GM19238 (cell line): ENCODE measurements at regions not wholly inside any gene's neighbourhood (a gene's known extent, or its start where the extent isn't known, plus 50 kb on each side); places are given as distances from the start of the nearest gene placed in this dataset.

ENCODE experiments used
- DNase-seq: peaks from one replicate; pipeline ENCODE4 v3.0.0; 2011; ENCODE audit warnings: low spot score; ENCODE audit not compliant: insufficient read length

- no peak for DNase-seq
These were observed 226.3 kb upstream of the PPARGC1A start for GRCh38 chr4:24116107-24116506.

DNA sequence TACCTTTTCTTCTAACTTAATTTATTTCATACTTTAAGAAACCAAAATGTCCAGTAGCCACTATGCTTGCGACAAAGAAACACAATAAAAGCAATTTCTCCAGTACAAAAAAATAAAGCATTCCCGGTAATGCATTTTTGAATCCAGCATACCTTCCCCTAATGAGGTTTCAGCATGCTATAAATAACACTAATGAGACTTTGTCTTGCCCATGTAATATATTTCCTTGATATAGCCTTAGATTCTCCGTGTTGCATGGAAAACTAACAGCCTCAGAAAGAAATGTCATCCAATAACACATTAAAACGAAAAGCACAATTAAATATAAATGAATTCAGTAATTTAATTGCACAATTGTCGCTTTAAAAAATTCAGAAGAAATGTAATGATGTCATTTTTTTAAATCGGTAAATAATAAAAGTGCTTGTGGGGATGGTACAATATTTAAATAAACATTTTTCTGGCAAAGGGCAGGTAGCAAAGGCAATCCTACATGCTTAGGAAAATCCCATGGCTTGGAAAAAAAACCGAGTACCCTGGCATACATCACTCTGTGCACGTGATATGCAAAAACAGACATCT, 225.2 kb upstream of the PPARGC1A start:
- DNase-seq: no peak

- DNase-seq: no peak
These were observed 224.6 kb upstream of the PPARGC1A start for GRCh38 chr4:24114444-24114843.

DNA sequence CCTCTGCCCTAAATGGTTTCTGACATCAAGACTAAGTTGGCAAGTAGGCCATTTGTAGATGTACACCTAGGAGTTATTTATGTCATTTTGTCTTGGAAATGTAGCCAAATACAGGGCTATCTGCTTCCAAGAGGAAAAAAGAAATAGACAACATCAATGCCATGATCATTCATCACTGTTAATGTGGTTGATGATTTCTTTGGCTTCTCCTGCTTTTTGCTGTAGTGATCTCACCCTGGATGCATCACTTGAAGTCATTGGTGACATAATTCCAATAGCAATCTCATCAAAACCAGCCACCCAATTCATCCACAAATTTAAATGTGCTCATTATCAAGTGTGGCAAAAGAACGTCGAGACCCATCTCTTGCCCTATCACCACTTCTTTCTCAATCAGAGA, 222.6 kb upstream of the PPARGC1A start:
- DNase-seq: no peak

DNA sequence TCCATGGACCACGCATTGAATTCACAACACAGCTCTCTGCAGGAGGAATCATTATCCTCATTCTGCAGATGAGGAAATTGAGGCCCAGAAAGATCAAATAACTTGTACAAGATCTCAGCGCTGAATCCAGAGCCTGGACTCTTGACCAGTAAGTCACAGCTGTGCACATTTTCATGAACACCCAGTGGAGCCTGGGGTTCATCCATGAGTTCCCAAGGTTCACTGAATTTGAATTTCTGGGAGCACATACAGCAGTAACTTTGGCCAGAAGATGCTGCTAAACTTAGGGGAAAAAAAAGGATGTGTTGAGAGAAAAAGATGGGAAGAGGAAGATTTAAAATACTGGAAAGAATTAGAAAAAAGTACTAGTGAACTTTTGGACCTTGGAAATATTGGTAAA, 218.7 kb upstream of the PPARGC1A start:
- no peak for DNase-seq

- DNase-seq: no peak
These were observed 215.6 kb upstream of the PPARGC1A start for GRCh38 chr4:24105327-24106038.

DNA sequence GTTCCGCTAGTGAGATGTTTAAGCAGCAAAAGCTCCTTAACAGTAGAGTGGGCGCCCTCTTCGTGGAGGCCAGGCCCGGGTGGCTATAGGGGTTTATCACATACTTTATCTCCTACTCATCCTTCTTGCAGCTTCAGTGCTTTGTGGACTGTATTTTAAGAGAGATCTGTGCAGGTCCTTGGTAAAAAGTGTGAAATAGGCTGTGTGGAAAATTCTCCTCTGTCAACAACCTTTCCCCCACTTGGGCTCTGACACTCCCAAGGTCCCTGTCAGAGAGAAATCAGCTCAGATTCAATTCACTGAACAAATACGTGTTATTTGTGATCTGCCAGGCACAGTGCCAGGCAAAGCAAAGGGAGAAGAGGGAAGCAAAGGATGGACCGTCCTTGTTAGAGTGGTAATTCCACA, 214.3 kb upstream of the PPARGC1A start:
- DNase-seq: no peak

GRCh38 chr4:24103434-24104157, 213.7 kb upstream of the PPARGC1A start:
- DNase-seq: no peak

GRCh38 chr4:24102621-24103020, 212.8 kb upstream of the PPARGC1A start:
- DNase-seq: no peak

- DNase-seq: no peak
These were observed 206.8 kb upstream of the PPARGC1A start for GRCh38 chr4:24096603-24097002.

DNA sequence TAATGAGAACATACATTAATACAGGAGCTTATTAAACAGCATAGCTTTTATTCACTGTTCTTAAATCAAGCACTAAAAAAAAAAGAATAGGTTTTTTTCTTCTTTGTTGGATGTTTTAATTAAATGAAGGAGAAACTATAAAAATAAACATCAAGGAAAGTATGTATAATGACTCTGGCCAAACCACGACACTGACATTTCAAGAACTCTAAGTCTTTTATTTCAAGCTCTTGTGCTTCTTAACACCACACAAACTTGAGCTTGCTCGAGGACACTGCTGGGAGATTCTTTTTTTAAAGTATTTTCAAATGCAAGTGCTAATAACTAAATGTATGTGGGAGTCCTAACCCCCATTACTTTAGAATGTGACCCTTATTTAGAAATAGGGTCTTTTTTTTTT, 204.9 kb upstream of the PPARGC1A start:
- DNase-seq: no peak

DNA sequence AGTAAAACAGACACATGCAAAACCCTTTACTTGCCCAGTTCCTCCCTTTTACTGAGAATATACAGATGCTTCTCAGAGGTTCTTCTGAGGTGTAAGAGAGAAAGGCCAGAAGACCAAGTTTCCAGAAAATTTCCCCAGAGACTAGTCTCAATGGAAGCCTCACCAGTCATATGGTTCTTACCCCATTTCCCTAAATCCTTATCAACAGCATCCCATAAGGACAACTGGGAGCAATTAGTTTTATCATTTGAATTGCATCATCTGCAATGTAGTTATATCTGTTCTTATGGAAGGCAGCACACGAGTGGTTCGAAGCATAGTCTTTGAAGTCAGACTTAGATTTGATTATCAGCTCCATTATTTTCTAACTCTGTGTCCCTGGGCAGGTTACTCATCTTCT, 203.6 kb upstream of the PPARGC1A start:
- DNase-seq: no peak

DNA sequence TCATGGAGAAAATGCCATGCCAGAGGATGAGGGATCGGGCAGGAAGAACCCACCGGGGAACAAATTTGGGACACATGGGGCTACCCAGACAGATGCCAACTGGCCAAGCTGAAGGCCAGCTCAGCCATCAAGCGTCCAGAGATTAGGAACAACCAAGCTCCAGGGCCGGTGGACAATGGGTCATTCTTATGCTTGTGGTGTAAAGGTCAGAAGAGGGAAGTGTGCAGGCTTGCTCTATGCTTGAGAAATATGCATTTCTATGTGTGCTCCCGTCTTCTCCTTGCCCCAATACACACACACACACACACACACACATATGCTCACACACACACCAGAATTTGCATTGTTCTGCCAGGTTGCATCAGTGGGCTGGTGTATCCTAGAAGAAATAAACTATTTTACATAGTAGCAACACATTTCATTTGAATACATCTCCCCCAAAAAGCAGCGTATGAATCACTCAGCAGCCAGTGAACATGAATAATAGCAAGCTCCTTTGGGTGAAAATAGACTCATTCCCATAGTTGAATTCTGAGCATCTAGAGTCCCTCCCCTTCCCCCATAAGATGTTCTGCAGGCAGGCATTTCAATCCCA, 201.9 kb upstream of the PPARGC1A start:
- DNase-seq: no peak

GRCh38 chr4:24089851-24090534, 200.1 kb upstream of the PPARGC1A start:
- DNase-seq: no peak

DNA sequence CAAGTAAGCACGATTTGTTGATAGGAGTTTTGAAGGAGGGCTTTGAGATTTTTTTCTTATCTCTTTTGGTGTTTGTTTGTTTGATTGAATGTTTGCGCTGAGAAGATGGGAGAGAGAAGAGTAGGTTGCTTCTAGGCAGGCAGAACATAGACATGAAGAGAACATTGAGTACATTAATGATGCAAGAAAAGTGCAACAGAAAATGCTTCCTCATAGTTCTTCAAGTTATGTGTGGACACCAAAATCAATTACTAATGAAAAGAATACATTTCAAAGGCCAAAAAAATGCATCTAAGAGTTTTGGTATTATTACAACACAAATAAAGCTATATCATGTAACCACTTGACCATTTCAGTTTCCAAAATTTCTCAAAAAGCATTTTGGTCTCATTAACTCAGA, 191.0 kb upstream of the PPARGC1A start:
- no peak for DNase-seq

DNA sequence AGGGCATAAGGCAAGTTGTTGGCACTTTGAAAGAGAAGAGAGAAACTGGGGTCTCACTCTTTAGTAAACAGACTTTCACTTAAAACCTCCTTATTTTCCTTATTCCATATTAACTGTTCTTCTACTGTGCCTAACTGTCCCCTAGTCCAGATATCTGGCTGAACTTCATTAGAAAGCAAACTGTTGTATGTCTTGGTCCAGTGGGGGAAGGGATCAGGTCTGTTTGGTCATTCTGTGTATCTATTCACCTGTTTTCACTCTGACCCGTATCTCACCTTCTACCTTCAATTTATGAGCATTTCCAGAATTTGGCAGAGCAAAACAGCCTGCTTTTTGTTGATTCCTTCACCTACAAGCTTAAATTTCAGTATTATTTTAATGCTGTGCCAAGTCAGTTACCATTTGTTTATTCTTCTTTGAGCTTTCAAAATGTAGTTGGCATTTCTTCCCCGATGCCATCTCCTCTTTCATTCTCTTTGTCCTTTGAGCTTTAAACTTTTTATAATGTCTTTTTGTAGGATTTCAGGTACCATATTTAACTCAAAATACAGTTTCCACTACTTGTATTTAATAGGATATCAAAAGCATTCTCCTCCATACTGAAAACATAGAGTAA, 188.6 kb upstream of the PPARGC1A start:
- DNase-seq: no peak

- DNase-seq: no peak
These were observed 187.0 kb upstream of the PPARGC1A start for GRCh38 chr4:24076811-24077210.

DNA sequence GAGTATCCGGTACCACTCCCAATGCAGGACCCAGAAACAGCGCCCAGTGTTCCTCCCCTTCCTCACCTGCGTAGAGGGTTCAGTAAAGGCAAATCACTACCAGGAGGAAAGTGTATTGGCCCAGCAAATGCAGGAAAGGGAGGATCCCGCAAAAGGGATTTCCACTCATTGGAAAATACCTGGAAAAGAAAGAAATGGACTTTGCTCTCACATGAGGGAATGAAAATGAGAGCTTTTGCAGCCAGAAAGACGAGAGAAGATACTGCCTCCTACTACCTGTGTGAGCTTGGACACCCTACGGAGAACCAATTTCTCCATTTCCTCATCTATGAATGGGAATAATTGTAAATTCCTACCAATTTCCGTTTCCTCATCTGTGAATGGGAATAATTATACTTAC, 184.1 kb upstream of the PPARGC1A start:
- no peak for DNase-seq

GRCh38 chr4:24071612-24072372, 181.9 kb upstream of the PPARGC1A start:
- no peak for DNase-seq

- no peak for DNase-seq
These were observed 180.3 kb upstream of the PPARGC1A start for GRCh38 chr4:24070117-24070516.
